Skin of body (tissue), 1 donor: ENCODE measurements at regions not wholly inside any gene's neighbourhood (a gene's known extent, or its start where the extent isn't known, plus 50 kb on each side); places are given as distances from the start of the nearest gene placed in this dataset.
"Not testable (repeated sequence)": the region's sequence is repeated elsewhere in the genome, so short reads cannot be mapped to it uniquely, and the experiment has no call there.

Experiments used
- DNase-seq: peaks from one replicate; lab custom pipeline; 2025; lab: John Stamatoyannopoulos, UW

DNA sequence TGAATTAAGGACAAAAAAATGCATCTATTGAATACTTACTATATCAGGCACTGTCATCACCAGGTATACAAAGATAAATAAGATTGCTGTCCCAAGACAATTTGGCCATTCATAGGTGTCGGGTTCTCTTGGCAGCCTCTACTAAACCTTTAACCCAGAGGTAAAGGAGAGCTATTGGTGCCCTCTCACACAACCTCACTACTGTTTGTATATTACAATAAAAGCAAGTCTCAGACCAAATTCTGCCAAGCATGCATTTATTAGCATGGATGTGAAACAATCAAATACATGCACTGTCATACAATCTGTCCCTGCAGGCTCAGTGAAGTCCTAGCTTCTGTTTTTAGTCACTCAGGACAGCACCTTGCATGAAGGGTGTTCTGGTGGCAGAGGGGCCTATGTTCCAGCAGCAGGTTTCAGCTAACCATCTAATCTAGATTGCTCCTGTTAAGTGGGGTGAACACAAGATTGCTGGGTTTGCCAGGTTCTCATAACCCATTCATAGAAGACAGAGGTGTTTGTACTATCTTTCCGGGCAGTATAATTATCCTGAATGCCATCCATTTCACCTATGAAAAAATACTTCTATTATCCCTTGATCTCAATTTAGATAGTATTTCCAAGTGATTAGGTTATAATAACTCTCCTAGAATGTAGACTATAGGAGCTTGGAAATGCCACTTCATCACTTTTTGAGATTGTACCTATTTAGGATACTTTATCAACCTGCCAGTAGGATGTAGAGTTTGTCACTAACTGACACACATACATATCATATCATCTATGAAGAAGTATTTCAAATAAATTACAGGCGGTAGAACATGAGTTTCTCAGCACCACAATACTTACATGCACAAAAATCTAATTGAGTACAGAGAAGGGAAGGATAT lies 254.0 kb upstream of the KRR1 start:
- no peak for DNase-seq

DNA sequence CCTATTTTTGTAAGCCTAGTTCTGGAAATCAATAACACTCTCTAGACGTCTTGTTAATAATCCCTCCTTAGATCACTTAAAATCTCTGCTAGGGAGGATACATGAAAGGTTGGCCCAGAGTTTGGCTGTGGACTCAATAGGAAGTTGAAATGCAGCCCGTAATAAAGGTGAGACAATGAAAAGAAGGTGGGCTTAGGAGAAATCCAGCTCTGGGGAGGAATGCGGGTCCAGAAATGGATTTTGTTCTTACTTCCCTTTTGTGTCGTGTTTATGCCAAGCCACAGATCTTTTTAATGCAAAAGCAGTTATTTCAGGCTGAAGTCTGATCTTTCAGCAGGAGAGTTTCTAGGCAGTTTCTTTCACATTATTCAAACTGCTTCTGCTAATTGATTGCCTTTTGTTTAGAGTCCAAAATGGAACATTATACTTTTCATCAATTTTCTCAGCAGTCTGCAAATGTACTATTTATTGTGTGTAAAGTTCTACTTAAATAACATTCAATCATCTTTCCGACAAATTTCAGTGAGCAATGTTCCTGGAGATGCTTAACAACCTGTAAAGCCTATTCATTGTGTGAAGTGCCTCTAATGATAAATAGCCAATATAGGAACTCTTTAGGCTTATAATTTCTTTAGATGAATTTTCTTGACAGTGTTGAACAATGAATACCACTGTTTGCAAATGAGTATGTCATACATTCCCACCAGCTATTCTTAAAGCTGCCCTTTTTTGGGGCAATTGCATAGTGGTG lies 252.9 kb upstream of the KRR1 start:
- DNase-seq: no peak

DNA sequence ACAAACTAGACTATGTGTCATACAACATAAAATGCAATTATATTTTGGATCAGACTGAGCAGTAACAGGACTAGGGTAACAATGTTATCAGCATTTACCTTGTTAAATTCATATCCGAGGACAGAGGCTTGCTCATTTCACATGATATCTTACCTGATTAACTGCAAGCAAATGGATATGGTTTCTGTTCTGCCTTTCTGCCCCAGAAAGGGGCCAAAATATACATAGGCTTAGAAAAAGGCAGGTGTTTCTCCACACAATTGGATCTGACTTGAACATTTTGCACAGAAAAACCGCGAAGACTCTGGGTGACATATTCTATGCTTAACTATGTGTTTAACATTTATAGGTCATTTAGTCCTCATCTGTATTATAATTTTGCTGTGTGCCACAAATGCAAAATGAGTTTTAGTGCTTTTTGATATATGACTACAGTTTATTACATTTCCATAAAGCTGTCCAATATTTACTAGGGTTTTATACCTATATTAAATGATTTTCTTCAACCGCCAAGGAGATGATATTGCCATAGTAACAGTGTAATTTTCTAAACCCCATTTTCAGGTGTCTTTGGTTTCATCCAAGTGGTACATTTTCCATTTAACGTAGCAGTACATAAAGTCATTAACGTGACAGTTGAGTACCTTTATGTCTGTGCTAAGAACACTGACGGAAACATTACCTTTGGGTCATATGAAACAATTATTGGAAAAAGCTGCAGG lies 249.3 kb upstream of the KRR1 start:
- DNase-seq: no peak

DNA sequence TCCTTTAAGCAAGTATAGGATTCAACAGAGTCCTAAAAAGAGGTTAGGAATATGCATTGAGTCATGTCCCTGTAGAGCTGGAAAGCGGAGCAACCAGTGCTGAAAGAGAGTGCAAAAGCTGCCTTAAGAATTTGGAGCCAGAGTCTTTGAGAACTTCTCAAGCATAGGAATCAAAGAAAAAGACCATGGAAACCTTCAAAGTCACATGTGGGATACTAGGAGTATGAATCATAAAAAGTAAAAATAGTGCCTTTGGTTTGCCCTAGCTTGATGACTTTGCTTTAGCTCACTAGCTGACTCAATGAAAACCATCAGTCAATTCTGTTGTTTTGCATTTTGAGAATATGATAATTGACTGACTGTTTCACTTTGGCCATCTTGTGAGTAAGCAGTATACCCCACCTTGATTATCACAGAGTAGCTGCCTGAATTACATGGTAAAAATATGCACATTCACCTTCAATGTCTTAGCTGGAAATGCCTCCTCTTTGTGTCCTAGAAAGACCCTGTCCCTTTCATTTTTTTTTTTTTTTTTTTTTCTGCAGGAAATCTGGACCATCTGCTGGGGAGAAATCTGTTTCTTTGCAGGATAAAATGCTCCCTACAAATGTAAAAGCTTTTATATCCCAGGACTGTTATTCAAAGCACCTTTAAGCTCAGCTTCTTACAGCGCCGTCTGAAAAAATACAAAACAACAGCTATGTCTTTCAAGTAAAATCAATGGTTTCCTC lies 248.6 kb upstream of the KRR1 start:
- DNase-seq: no peak

DNA sequence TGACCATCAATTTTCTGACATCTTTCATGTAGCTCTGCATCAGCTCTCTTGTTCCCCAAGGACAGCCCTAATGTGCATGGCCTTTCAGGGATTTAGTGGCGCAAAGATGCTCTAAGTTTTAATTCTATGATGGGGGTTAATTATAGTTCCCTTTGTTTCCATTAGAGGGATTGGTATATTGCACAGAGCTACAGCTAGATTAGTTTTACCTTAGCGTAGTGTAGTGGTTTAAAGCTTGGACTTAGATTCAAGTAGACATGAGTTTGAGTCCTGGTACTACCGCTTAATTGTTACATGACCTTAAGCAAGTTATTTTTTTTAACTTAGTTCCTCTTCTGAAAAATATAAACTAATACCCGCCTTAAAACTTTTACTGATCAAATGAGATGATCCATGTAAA lies 247.8 kb upstream of the KRR1 start:
- DNase-seq: no peak

DNA sequence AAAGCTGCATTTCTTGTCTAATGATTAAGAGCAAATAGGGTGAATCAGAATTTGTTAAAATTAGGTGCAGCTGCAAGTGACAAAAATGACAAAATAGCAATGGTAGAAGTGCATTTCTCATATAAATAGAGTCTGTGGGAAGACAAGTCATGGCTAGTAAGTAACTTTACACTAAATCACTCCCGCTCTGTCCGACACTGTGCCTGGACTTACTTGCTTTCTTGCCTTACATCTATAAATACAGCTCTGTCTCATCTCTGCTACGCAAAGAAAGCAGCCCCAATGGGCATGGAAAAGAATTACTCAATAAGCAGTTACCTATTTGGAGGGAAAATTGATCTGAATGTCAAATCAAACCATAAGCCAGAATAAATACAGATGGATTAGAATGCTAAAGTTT lies 245.4 kb upstream of the KRR1 start:
- no peak for DNase-seq

DNA sequence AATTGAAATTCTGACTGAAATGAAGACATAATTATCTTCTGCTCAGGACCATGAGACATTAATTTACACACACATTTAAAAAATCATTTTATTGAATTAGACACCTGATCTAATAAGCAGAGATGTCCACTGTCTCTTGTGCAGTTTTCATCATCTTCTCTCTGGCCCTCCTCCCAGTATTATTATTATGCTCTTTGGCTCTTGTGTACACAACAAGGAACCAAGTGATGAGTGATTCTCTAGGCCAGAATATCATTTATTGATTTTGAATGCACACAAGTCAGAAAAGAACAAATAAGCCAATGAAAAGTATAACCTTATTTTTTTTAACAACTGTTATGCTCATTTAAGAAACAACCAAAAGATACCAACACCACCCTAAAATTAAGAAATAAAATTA lies 244.7 kb upstream of the KRR1 start:
- DNase-seq: no peak

DNA sequence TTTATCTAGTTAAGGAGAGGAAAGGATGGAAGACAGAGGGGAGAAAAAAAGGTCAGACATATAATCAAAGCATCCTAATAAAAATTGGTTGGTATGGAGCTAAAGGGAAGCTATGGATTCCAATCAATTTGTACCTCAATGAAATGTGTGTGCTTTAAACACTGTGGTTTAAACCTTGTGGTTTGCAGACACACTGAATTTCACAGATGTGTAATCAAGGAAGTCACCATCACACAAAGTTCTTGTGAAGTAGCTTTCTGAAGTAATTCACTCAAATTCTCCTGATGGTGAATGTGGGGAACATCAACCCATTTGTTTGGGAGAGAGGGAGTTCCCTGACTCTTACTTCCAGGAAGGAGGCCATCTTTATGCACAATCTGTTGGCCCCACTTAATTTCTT lies 243.3 kb upstream of the KRR1 start:
- DNase-seq: no peak

DNA sequence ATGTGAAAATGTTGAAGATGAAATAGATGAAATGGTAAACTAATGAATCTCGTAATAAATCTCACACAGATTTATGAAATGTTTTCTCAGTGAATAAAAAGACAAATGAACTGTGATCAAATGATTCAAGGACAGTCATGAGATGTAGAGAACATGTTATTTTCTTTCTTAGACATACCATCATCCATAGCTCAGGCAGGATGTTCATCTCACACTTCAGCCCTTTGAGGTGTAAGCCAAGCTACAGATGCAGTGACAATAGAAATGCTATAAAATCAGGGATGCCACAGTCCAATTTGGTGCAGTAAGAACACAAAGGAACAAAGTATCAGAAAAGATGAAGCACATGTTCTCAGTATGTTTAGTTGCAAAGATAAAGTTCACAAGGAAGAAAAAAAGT lies 242.7 kb upstream of the KRR1 start:
- DNase-seq: no peak

DNA sequence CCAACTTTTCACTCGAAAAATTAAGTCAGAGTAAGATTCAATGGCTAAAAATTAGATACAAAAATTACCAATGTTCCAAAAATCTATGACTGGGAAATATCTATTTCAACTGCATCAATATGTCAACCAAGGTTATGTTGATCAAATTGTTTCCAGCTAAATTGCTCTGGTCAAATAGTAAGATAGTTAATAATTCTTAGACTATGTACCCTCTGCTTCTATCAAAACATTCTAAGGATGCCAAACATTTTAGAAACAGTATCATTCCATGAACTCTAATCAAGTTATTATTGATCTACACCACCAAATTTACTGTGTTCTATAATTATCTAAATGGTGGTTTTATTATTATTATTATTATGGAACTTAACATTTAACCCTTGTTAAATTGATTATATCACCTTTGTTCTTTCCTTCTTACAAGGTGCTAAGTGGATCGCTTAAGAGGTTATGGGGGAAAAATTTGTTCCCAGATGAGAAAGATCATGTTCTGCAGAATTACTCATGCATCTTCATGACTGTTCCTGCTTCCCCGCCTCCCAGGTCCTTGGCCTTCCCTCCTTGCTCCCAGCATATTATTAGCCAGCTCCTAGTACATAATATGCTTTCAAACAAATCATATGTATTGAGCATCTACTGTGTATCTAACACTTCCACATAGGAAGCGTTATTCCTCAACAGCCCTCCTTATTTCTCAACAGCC lies 240.5 kb upstream of the KRR1 start:
- no peak for DNase-seq

DNA sequence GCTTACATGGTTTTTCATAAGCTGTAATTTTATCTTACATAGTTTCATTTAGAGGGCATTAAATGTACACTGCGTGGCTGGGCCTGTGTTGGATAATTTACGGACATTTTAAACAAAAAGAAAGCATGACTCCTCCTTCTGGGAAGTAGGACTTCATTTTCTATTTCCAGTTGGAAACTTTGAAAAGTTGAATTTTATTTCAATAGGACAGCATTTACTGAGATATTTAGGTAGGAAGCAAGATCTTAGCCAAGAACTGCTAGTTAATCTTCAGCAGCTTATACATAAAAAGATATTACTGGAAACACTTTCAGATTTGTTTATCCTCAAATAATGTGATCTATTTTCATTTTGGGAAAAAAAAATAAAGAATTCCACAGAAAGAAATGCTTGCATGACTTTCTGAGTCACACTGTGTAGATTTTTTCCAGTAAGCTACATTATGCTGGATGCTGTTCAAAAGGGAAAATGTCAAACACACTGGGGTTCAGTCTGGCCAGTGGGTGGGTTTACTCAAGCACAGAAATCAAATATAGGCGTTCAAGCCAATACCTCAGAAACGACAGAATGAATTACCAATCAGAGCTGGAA lies 239.4 kb upstream of the KRR1 start:
- peak; percentile 72 for DNase-seq

DNA sequence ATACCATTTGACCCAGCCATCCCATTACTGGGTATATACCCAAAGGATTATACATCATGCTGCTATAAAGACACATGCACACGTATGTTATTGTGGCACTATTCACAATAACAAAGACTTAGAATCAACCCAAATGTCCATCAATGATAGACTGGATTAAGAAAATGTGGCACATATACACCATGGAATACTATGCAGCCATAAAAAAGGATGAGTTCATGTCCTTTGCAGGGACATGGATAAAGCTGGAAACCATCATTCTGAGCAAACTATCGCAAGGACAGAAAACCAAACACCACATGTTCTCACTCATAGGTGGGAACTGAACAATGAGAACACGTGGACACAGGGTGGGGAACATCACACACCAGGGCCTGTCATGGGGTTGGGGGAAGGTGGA lies 237.6 kb upstream of the KRR1 start:
- DNase-seq: not testable (repeated sequence)

DNA sequence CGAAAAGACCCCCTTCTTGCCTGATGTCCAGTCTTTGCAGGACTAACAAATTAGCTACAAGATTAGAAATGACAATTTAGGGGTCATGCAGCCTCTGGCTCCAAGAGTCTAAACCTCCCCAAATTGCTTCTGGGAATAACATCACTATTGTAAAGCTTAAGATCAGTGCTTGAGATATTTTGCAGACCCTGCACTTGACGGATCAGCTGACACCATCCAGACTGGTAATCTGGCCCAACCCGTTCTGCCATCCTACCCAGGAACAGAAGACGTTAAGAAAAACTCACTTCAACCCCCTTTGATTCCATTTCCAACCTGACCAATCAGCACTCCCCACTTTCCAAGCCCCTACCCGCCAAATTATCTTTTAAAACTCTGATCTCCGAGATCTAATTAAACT lies 236.7 kb upstream of the KRR1 start:
- no peak for DNase-seq

DNA sequence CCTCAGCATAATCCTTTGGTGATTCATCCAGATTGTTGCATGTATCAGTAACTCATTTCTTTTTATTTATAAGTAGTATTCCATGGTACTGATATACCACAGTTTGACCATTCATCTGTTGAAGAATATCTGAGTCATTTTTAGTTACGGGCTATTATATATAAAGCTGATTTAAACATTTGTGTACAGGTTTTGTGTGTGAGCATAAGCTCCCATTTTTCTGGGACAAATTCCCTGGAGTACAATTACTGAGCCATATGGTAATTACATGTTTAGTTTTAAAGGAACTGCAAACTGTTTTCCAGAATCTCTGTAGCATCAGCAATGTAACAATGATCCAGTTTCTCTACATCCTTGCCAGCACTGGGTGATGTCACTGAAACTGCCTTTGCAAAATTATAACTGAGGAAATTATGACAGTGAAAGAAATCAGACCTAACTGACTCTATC lies 236.2 kb upstream of the KRR1 start:
- peak; percentile 80 for DNase-seq

DNA sequence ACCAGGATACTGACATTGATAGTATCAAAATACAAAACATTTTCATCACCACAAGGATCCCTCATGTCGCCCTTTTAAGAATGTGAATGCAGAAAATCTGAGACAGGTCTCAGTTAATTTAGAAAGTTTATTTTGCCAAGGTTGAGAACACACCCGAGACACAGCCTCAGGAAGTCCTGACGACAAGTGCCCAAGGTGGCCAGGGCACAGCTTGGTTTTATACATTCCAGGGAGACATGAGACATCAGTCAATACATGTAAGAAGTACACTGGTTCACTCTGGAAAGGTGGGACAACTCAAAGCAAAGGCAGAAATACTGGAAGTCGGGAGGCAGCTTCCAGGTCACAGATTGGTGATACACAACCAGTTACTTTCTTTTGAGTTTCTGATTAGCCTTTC lies 235.2 kb upstream of the KRR1 start:
- no peak for DNase-seq

DNA sequence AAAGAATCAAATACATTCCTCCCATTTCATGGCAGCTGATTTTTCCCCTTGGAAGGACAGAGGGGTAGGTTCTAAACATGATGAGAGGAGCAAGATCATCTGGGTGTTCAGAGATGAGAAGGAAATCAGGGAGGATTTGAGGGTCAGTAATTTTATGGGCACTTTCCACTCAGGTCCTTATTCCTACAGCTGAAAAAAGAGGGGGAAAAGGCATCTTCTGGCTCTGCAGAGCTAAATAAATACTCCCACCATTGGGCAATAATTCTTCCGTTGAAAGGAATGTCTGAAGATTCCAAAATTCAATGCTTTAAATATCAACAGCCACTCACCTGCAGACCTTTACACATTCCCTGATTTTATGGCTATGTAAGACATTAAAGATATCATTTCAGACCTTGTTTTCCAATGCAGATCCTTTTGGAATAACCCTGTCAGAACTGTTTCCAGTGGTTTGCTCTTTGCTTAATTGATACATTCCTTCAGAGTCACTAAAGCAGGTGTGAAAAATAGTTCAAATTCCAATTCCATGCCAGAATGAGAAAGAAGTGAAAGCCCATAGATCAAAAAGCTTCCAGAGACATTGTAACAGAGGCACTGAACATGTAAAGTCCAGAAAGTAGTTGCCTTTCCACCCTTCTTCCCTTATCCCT lies 233.3 kb upstream of the KRR1 start:
- no peak for DNase-seq

DNA sequence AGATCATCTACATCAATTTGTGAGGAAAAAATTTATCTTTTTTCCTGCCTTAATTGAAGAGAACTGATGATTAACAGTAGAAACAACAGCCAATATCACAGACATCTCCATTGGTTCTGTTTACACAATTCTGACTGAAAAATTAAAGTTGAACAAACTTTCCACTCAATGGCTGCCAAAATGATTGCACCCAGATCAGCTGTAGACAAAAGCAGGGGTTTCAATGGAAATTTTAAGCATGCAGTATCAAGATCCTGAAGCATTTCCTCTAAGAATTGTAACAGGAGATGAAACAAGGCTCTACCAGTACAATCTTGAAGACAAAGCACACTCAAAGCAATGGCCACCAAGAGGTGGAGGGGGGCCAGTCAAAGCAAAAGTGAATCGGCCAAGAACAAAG lies 231.6 kb upstream of the KRR1 start:
- no peak for DNase-seq

DNA sequence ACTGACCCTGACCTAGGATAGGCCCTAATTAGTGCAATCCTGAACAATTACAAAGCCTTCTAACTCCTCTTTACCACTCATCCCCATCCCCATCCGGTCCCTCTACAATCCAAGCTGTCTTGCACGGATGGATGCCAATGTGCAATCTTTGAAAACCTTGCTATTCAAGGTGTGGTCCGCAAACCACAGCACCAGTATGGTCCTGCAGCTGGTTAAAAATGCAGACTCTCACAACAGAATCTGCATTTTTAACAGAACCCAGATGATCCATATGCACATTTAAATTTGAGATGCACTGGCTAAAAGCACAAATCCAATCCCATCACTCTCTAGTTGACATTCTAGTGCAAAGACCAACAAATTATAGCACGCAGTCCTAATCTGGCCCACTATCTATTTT lies 230.6 kb upstream of the KRR1 start:
- DNase-seq: no peak

DNA sequence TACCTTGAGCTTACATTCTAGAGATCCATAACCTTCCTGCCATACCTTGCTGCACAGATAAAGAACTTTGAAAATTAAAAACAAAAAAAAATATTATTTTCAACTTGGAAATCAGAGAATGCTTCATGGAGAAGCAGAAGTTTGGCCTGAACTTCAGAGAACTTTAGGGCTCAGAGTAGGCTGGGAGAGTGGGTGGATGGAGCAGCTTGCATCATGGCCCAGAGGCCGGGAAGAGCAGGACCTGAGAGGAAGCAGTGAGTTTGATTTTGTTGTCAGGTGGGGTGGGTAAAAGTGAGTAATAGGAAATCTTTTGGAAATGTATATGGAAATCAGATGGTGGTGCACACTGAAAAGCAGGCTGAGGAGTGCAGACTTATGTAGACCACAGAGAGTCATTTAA lies 228.5 kb upstream of the KRR1 start:
- DNase-seq: no peak

DNA sequence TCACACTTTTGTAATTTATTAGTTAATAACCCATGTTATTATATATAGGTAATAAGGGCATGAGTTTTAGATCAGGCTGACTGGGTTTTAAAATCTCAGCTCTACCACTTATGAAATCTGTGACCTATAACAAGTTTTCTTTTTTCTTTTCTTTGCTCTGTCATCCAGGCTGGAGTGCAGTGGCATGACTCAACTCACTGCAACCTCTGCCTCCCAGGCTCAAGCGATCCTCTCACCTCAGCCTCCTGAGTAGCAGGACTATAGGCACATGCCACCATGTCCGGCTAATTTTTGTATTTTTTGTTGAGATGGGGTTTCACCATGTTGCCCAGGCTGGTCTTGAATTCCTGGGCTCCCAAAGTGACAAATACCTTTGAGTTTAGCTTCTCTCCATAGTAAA lies 227.7 kb upstream of the KRR1 start:
- DNase-seq: not testable (repeated sequence)
